AG04450 (cell line): ENCODE measurements at regions not wholly inside any gene's neighbourhood (a gene's known extent, or its start where the extent isn't known, plus 50 kb on each side); places are given as distances from the start of the nearest gene placed in this dataset.

Experiments
- CTCF ChIA-PET: fragments of 300-600, 350-600 bp; formaldehyde crosslinking; extraction: SDS; loops from one replicate; lab custom pipeline; 2022; ENCODE audit warnings: antibody characterized with exemption, inconsistent platforms; lab: Charles Lee
- POLR2A ChIA-PET: fragments of 350-600 bp; formaldehyde crosslinking; extraction: SDS; loops from one replicate; lab custom pipeline; 2021; ENCODE audit warnings: antibody characterized with exemption, inconsistent platforms; lab: Yijun Ruan, JAX
- DNase-seq: peaks from one replicate; pipeline ENCODE4 v3.0.0-alpha.2; 2011; ENCODE audit warnings: low read depth, low spot score
- H3K27ac ChIP-seq: one replicate; pipeline ENCODE4 v1.5.1; 2012; ENCODE audit warnings: low read depth, low read length, control low read depth
- H3K27me3 ChIP-seq: one replicate; pipeline ENCODE4 v1.6.0; 2012; ENCODE audit warnings: low read length; ENCODE audit not compliant: control insufficient read depth, insufficient read depth
- H3K4me3 ChIP-seq: 2 replicates; pipeline ENCODE4 v1.5.1; 2011; ENCODE audit warnings: mild to moderate bottlenecking, low read depth, low read length, control low read depth
- H3K9me3 ChIP-seq: 2 replicates; pipeline ENCODE4 v1.5.1; 2012; ENCODE audit warnings: low read length; ENCODE audit not compliant: control insufficient read depth, insufficient read depth
- TF ChIP-seq, protein P1 (sequence below): IDR thresholded peaks from 2 replicates; pipeline ENCODE4 v1.5.1; 2011; ENCODE audit warnings: low read depth, low read length, control low read depth, inconsistent platforms

DNA sequence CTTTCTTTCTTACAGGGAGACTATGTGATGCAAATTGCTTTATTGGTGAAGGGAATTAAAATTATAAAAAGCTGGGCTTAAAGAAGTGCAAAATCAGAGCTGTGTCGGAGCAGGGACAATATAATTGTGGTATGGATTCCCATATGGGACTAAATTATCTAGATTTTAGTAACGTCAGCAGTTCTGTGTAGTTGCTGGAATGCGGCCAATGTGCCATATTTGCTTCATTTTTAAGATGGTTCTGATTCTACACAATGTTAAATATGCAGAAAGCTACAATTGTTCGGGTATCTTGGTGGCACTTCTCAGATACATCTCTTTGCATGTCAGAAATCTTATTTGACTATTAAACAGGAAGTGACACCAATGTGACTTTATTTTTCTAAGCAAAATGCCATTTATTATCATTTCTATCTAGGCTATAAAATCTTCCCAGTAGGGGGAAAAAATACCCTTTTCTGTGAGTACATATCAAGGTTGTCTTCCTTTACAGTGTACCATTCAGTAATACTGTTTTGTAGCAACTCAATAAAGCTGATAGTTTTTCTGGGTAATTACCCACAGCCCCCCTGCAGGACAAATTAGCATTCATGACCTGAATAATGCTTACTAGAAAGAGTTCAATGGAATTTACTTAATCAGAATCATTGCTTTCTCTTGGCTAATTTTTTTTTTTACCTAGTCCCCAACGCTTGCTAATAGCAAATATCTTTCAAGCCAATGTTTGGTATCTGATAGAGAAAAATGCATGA, 288.3 kb upstream of the ADGRL2 start:
- H3K27me3 ChIP-seq = no peaks in the 10 kb centered on the region
- no peaks in the 10 kb centered on the region for H3K9me3 ChIP-seq
- CTCF ChIA-PET = interaction anchor here (0.6 kb wide), 1 partner anchor 10 kb away, joined by 3 read pairs; no protein-coding TSS in a partner anchor
- POLR2A ChIA-PET = no interaction called here
- no peak for DNase-seq
- TF ChIP-seq, protein P1, sequence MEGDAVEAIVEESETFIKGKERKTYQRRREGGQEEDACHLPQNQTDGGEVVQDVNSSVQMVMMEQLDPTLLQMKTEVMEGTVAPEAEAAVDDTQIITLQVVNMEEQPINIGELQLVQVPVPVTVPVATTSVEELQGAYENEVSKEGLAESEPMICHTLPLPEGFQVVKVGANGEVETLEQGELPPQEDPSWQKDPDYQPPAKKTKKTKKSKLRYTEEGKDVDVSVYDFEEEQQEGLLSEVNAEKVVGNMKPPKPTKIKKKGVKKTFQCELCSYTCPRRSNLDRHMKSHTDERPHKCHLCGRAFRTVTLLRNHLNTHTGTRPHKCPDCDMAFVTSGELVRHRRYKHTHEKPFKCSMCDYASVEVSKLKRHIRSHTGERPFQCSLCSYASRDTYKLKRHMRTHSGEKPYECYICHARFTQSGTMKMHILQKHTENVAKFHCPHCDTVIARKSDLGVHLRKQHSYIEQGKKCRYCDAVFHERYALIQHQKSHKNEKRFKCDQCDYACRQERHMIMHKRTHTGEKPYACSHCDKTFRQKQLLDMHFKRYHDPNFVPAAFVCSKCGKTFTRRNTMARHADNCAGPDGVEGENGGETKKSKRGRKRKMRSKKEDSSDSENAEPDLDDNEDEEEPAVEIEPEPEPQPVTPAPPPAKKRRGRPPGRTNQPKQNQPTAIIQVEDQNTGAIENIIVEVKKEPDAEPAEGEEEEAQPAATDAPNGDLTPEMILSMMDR = no peak
- H3K4me3 ChIP-seq = no peak overlapping the region
- no peak overlapping the region for H3K27ac ChIP-seq

DNA sequence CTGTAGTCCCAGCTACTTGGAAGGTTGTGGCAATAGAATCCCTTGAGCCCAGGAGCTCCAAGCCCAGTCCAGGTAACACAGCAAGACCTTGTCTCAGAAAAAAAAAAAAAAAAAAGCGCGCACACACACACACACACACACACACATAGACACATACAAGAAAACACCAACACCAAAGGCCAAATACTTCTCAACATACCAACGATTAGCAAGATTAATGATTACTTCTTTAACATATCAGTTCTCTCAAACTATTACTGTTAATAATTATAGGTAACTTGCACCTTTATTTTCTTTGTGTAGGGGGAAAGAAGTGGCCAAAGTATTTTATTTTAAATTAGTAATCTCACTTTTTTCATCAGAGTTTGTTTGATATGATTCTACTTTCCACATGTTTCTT, 289.5 kb upstream of the ADGRL2 start:
- H3K27me3 ChIP-seq = no peaks in the 10 kb centered on the region
- H3K9me3 ChIP-seq = no peaks in the 10 kb centered on the region
- no peak overlapping the region for H3K27ac ChIP-seq
- H3K4me3 ChIP-seq = no peak overlapping the region
- TF ChIP-seq, protein P1 = no peak
- no peak for DNase-seq
- POLR2A ChIA-PET = no interaction called here
- CTCF ChIA-PET = interaction anchor here (0.6 kb wide), 1 partner anchor 1294 kb away, joined by 5 read pairs; no protein-coding TSS in a partner anchor

DNA sequence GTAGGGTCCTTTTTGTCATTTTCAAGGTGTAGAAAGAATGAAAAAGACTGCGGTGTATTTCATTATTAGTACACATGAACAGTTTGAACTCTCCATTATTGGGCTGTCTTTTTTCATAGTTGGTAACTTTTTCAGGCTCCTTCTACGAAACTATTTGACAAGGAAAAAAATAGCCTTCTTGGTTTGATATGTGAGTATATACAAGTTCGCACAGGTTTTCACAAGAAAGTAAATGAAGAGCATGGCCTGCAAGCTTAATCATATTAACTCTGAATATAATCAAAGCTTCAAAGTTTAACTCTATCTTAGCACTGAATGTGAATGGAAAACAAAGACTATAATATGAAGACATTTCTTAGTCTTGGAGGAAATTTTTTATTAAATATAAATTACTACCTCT, 290.0 kb upstream of the ADGRL2 start:
- DNase-seq = no peak
- CTCF ChIA-PET = interaction anchor here (0.6 kb wide), 1 partner anchor 1294 kb away, joined by 5 read pairs; no protein-coding TSS in a partner anchor
- Histone ChIP-seq H3K9me3 (no peaks in the 10 kb centered on the region), H3K4me3 (no peak overlapping the region), H3K27me3 (no peaks in the 10 kb centered on the region), H3K27ac (no peak overlapping the region)
- TF ChIP-seq, protein P1 = no peak
- POLR2A ChIA-PET = no interaction called here

DNA sequence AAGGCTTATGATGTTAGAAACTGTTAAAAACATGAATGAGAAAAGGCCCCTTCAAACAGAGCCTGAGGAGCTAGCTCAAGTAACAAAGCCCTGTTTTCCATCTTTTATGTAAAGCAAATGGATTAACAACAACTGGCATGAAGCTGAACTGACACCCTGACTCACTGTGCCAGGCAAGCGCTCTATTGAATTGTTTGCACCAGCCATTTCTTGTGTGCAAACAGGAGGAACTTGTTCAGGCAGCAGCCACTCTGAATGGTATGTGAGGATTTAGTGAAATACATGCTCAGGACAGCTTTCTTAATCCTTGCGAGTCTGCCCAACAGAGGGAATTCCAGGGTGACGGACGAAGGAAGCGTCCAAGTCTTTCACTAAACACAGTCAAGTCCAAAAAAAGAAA, 291.1 kb upstream of the ADGRL2 start:
- POLR2A ChIA-PET = no interaction called here
- no peak overlapping the region for H3K4me3 ChIP-seq
- H3K9me3 ChIP-seq = no peaks in the 10 kb centered on the region
- DNase-seq = no peak
- H3K27ac ChIP-seq = no peak overlapping the region
- TF ChIP-seq, protein P1 = no peak
- CTCF ChIA-PET = interaction anchor here (0.6 kb wide), 1 partner anchor 279 kb away, joined by 3 read pairs; no protein-coding TSS in a partner anchor
- H3K27me3 ChIP-seq = no peaks in the 10 kb centered on the region

DNA sequence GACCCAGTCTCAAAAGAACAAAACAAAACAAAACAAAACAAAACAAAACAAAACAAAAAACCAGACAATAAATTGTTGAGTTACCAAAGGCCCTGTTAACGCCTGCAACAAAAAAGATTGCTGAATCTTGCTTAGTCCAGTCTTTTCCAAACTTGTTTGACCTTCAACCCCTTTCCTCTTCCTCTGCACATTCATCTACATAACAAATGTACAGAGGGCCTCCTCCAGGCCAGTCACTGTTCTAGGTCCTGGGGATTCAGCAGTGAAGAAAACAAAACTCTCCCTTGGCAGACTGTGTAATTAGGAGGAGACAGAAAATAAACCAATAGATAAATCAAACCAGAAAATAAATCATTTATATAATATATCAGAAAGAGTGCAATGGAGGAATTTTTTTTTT, 294.0 kb upstream of the ADGRL2 start:
- POLR2A ChIA-PET = no interaction called here
- TF ChIP-seq, protein P1 = no peak
- CTCF ChIA-PET = no interaction called here

More for the DNA sequence above, 294.0 kb upstream of the ADGRL2 start:
- H3K27me3 ChIP-seq = no peaks in the 10 kb centered on the region
- DNase-seq = no peak
- no peaks in the 10 kb centered on the region; the same call in 1 of the 2 replicates for H3K9me3 ChIP-seq
- no peak overlapping the region for H3K27ac ChIP-seq
- H3K4me3 ChIP-seq = no peak overlapping the region
